NCI-H82 treated with DMSO at 0.1 percent for 48 hours (cell line): ENCODE measurements at regions not wholly inside any gene's neighbourhood (a gene's known extent, or its start where the extent isn't known, plus 50 kb on each side); places are given as distances from the start of the nearest gene placed in this dataset.

Source experiments
- DNase-seq: peaks from one replicate; lab custom pipeline; 2025; ENCODE audit not compliant: unreplicated experiment; lab: John Stamatoyannopoulos, UW

DNA sequence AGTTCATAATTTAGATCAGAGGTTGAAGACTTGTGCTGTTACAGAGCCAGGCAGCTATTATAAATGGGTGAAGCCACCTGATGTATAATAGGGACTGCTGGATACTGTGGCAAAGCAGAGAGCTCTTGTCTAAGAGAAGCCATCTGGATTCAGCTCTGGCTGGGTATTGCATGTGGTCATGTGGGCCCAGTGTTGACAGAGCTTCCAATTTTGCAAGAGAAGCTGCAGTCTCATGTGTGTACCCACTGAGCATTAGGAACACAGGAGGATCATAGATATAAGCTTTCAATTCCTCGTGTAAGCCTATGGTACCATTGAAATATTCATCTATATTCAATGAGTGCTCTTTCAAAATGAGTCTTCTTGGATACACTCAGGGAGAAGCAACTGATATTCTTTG, 303.9 kb upstream of the SLCO3A1 start:
- DNase-seq, result no peak

DNA sequence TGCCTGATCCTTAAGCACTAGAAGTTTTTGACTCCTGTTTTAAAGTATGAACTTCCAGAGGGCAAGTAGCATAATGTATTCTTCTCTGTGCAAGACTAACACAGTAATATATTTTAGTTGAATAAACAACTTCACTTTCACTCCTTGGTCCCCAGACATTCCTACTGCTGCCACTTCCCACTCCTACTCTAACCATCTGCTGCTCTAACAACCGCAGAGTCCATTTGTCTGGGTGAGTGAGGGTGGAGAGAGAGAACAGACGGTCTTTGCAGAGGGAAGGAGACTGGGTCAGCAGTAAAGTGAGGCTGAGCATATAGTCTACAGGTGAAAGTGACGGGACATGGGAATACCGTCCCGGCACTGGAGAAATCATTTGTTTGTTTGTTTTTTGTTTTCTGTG, 301.0 kb upstream of the SLCO3A1 start:
- DNase-seq, result peak; percentile 4

DNA sequence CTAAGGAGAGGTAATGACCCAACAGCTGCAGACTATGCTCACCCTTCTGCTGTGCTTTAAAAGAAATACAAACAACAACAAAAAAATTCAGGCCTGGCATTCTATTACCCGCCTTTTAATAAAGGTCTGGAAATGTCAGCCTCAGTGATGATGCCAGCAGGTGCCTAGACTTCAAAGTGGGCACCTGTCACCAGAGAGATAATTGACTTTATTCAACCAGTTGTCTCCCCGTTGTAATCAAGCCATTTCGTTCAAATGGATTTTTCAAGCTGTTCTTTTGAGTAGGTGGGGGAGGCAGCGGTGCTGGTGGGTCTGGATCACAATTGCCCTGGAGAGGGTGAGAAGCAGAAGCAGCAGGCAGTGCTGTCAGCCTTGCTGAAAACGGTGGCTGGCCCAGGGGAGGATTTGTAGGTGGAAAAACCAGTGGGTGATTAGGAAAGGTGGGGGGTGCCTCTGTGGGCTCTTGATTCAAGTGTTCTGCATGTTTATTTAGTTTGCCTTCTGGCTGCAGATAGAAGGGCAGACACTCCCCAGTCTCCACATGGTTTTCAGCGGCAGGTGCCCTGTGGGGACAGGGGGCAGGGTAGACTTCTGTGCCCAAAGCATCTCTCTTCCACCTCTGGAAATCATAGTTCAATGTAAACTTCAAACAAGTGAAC, 300.2 kb upstream of the SLCO3A1 start:
- no peak for DNase-seq

DNA sequence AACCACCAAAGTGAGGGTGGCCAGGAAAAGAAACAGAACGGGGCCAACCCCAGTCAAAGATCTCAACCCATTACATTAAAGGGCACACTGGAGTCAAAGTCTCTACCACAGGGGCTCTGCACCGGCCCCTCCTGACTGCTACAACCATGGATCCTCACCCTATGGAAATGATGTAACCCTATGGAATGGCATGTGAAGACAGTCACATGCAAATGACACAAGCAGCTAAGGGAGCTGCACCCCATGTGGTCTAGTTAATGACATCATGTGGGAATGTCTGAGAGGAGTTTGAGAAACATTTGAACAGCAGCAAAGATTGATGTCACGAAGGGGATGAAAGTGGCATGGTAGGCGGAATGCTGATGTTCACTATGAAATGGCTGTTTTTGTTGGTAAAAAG, 298.2 kb upstream of the SLCO3A1 start:
- DNase-seq, result no peak

DNA sequence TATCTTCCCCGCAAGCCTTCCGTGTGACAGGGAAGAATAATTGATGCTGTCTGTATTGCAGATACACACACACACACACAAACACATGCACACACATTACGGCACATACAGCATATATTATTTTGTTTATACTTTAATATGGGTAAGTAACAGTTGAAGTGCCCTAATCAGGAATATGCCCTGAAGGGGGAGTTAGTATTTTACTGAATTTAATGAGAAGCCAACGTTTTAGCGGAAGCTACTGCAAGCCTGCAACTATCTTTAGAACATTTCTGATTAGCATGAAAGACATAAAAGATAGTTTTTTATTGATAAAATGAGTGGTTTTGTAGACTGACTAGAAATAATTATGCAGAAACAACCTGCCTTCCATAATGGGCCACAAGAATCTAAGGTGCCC, 296.6 kb upstream of the SLCO3A1 start:
- no peak for DNase-seq

DNA sequence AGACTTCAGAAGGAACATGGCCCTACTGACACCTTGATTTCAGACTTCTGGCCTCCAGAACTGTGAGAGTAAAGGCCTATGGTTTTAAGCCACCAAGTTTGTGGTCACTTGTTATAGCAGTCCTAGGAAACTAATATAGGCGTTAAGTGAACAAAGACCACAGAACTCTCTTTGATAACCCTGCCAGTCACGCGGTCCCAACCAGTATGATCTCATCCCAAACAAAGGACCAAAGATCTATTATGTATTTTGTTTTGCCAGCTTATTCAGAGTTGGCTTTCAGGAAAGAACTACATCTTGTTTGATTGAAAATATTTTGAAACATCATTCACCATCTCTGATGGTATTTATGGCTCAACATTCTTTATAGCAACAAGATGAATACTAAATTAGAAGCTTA, 294.4 kb upstream of the SLCO3A1 start:
- no peak for DNase-seq

DNA sequence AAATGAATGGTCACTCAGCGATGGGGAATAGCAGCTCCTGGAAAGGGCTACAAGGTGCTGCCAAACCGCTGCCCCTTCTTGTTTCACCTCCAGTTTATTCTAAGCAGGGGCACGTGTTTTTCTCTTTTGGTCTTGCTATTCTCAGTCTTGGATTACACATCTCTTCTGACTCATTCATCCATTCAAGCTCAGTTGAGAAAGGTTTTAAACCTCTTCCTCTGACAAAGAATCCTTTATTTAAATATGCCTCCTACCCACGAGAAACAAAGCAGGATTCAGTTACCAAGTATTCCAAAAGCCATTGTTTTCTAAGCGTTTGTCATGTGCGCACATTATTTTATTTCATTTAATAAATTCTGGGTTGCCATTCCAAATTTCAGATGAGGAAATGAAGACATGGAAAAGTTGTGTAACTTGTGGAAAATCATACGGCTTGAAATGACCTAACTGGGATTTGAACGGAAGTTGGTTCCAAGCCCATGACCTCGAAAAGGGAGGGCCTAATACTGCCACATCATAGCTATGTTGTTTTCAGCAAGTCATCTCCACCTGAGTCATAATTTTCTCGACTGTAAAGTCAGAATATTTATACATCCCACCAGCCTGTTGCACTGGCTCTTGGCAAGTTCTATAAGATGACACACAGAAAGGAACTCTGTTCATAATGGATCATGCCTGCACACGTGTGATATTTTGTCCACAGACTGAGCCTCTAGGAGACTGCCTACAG, 292.0 kb upstream of the SLCO3A1 start:
- DNase-seq, result no peak

DNA sequence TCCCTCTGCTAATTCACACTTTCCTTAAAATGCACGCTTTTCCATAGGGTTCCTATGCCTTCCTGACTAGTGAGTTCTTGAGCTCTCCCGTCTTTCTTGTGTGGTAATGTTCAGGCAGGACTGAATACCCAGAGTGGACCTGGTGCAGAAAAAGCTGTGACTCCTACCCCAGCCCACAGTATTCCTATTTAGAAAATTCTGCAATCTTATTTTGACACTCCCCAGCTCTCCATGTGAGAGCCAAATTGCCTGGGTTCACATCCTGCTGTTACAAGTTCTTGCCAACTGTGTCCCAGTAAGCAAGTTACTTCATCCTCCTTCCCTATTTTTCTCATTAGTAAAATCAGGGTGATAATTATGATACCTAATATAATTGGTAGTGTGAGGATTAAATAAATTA, 290.8 kb upstream of the SLCO3A1 start:
- no peak for DNase-seq

DNA sequence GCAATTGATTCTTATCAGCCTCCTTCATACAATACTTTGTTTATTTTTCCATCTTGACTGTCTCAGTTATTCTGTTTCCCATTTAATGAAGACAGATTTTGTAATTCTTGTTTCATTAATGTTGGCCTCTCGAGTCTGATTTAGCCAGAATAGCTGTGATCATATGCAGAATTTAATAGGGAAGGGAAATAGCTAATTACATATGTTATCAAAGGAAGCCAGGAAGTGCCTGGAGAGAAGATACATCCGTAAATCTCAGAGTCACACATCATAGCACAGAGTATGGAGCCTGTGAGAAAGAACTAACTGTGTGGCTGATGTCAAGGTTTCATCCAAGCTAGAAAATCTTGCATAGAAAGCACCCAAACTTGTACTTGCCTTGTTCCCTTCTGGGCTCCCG, 288.9 kb upstream of the SLCO3A1 start:
- DNase-seq, result no peak

DNA sequence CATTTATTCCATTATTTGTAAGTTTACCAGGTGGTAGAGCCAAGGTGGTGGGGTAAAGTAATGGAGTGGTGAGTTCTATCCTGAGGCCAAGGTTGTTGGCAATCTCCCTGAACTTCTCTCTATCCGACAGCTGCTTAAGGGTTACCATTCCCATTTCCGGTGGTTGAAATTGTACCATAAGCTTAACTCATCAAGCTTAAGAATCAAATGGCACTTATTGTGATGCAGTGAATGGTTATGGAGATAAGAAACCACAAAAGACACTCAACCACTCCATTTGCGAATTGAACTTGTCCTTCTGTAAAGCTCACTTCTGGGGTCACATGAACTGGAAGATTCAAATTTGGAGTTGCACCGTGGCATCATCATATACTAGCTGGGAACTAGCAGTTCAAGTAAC, 287.4 kb upstream of the SLCO3A1 start:
- no peak for DNase-seq

DNA sequence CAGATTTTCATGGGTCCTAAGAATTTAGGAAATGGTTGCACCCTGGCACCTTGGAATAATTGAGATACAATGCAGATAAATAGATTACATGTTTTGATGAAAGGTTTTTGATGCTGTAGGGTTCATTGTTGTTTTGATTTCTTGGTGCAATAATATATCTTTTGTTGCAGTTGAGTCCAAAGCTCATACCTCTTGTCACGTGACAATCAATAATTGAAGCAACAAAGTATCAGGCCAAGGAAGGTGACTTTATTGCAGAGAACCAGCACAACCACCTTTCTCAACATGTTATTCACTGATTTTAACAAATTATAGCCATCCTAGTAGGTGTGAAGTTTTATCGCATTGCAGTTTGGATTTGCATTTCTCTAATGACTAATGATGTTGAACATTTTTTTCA, 285.5 kb upstream of the SLCO3A1 start:
- DNase-seq, result no peak

DNA sequence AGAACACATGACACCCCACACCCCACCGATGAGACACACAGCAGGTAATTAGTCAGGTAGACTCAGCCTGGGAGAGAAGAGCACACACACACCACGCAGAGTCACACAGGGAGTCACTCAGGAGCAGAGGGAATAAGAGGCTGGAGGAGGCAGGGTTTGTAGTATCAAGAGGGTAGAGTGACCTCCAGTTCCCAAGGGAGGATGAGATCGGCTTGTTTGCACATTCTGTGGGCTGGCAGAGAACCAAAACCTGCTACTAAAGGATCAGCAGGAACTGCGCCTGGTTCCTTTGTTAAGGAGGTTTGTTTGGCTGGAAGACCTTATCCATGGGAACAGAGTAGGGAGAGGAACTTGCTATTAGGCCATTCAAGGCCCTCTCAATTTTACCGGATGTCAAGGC, 281.4 kb upstream of the SLCO3A1 start:
- no peak for DNase-seq

DNA sequence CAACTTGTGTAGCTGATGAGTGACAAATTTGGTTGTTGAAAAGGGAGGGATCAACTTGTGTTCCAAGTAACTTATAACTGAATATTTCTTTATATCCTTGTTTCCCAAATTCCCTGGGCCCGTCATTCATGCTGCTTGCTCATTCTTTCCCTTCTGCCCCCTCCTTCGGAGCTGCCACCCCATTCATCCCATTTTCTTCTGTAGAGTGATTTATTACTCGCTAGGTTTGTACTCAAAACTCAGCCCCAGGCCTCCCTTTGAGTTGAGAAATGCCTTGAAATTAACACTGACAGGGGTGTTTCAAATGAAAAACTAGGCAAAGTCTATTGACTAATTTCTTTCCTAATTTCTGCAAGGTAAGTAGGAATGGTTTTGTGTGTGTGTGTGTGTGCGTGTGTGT, 277.4 kb upstream of the SLCO3A1 start:
- DNase-seq, result no peak

DNA sequence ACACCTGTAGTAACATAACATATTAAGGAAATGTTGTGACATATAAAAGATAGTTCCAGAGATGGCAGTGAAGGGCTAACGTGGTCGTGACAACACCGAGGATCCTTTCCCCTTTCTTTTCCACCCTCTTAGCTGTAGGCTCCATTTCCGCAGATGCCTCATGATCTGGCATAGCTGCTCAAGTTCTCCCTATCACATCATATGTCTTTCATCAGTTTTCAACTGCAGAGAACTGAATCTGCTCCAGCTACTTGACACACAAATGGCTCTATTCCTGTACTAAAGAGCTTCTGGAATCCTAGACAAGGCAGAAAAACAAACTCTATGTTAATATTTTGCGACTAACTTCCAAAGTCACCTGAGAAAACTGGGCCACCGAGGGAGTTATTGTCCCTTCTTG, 275.0 kb upstream of the SLCO3A1 start:
- DNase-seq, result no peak

DNA sequence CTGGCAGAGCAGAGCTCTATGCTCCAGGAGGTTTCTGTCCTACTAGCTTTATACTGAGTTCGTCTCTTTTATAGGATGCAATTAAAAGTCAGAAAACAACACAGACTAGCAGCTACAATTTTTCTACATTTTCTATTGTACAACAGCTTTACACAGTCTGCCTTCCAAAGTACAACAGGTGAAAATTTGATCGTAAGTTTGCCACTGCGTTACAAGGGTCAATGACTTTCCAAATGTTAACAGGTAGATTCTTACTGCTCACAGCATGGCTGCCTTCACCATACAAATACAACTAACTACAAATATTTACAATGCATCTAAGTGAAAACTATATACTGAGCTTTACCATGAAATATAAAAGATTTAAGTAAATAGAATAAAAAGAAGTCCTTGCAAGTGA, 268.6 kb upstream of the SLCO3A1 start:
- DNase-seq, result no peak

DNA sequence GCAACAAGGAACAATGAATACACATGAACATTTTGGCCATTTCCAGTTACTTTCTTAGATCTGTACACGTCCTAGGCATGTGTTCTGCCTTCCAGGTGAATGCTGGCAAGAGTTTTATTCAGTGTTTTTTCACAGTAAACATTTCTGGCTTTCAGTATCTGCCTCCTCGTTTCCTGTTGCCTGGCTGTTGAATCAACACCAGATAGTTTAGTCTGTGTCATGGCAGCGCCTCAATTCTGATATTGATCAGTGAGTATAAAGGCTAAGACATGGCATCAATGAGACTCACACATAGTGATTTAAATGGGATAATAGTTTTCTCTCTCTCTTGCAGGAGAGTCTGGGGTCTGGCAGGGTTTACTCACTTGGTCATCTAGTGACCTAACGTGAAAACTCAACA, 266.9 kb upstream of the SLCO3A1 start:
- DNase-seq, result no peak

DNA sequence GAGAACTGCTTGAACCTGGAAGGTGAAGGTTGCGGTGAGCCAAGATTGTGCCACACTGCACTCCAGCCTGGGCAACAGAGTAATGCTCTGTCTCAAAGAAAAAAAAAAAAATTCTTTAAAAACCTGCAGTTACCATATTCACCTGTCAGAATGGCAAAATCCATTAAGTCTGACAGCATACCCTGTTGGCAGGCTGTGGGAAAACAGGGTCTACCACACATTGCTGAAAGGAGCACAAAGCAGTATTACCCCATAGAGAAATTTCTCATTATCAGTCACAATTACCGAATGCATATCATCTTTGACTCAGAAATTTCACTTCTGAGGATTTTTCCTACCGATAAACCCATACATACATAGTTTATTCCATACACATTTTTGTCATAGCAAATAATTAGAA, 264.1 kb upstream of the SLCO3A1 start:
- DNase-seq, result no peak

DNA sequence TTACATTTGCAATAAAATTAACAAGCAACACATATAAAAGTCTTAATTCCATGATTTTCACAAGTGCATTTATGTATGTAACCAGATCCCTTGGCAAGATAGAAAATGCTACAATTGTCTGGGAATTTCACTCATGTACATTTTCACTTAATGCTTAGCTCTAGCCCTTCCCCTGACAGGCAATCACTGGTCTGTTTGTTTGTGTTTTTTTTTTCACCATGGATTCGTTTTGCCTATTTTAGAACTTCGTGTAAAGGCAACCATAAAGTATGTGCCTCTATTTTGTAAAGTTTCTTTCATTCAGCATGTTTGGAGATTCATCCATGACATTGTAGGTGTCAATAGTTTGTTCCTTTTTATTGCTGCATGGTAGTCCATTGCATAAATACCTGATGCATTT, 260.9 kb upstream of the SLCO3A1 start:
- DNase-seq, result no peak

DNA sequence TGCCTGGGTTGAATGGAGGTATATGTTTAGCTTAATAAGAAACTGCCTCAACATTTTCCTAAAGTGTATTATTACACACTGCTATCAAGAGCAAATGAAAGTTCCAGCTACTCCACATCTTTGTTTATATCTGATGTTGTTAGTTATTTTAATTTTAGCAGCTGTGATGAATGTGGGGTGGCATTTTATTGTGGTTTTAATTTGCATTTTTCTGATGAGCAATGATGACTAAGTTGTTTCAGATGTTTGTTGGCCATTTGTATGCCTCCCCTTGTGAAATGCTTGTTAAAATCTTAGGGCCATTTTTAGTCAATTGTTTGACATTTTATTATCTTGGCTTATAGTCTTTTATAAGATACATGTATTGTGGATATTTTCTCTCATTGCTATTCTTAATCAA, 260.4 kb upstream of the SLCO3A1 start:
- no peak for DNase-seq

DNA sequence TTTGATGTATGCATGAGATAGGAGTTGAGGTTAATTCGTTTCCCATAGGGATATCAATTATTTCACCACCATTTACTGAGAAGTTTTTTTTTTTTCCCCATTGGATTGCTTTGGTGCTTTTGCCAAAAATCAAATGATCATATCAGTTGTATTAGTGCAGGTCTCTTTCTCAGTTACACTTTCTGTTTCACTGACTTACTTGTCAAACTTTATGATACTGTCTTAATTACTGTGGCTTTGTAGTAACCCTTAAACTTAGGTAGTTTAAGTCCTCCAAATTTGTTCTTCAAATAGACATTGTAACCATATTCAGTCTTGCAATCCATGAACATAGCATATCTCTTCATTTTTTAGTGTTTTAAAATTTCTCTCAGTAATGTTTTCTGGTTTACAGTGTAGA, 259.9 kb upstream of the SLCO3A1 start:
- no peak for DNase-seq

DNA sequence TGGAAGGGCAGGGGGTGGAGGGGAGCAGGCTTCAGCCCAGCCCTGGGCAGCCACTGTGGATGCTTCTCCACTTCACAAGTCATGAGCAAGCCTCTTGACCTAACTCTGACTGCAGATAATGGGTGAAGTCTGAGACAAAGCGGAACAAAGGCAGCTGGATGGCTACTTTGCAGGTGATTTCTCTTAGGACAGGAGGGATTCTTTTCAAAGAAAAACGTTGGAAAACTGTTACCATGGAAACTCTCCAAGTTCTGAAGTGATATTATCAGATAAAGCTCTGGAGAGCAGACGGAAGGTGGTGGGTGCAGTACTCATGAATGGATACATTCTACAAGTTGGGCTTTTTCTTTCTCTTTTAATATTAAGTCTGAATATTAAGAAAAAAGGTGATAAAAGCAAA, 254.2 kb upstream of the SLCO3A1 start:
- no peak for DNase-seq

DNA sequence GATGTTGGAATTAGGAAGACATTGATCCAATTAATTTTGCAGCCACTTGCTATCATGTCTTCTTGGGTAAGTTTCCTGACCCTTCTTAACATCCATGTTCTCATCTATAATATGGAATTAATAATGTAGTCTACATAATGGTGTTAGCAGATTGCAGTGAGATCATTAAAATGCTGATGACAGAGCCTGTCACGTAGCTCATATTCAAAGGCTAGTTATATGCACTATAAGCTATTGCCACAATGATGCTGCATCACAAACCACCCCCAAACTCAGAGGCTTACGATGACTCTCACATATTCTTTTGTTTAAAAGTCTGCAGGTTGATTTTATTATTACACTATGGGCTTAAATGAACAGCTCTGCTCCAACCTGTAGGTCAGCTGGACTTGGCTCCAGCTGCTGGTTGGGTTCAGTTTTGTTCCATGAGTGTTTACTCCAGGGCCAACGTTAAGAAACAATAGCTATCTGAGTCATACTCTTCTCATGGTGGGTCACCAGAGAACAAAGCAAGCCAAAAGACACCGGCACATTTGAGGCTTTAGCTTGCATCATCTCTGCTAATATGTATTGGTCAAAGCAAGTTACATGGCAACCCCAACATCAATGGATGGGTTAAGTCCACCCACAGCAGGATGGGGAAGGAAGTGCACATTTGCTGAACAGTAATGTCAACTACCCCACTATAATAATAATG, 250.0 kb upstream of the SLCO3A1 start:
- no peak for DNase-seq

DNA sequence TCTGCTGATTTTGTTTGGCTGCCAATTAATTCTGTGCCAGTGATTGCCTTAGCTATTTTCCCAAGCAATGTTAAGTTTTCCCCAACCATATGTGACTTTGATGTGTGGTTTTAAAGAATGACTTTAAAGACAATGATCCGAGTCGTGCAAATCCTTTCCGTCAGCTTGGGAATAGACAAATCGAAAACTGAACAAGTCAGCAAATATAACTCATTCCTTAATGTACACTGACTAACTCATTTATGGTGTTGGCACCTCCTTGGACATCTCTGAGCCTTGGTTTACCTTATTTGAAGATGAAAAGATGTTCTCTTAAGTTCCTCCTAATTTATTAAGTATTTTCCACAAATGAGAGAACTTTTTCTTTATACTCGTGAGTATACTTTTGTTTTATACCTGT, 249.4 kb upstream of the SLCO3A1 start:
- no peak for DNase-seq
